ENCODE measurements at regions not wholly inside any gene's neighbourhood (a gene's known extent, or its start where the extent isn't known, plus 50 kb on each side); places are given as distances from the start of the nearest gene placed in this dataset.

GRCh38 chr5:157924931-157925729 is 66.2 kb upstream of the CLINT1 start:
- no peak for TF ChIP-seq POLR2AphosphoS5 (IDR thresholded peaks at IDR 0.05; ENCODE audit: borderline replicate concordance, low read depth, low read length)
- no peak for TF ChIP-seq EZH2 (IDR thresholded peaks at IDR 0.05)
- no peak for TF ChIP-seq FOXP2 (optimal IDR thresholded peaks at IDR 0.05; ENCODE audit: control extremely low read depth, extremely low read length, insufficient read depth)

Measured in SK-N-MC (cell line).